ENCODE measurements at regions not wholly inside any gene's neighbourhood (a gene's known extent, or its start where the extent isn't known, plus 50 kb on each side); places are given as distances from the start of the nearest gene placed in this dataset.

DNA sequence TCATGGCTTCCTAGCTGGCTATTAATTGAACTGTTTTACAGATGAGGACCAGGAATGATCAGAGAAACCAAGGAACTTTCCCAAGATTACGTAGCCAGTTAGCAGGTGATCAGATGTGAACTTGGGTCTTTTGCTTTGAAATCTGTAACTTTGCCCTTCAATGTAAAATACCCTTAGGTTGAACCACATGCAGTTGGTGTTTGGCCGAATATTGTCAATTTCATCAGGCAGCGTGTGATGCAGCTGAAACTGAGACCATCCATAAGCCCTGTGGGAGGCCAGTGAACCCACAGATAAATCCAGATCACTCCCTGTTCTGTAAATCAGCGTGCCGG is 150.8 kb downstream of the ETS2 start:
- no peaks in the 10 kb centered on the region for H3K36me3 ChIP-seq
- no peak overlapping the region for H3K27ac ChIP-seq
- H3K4me2 ChIP-seq: no peak overlapping the region

DNA sequence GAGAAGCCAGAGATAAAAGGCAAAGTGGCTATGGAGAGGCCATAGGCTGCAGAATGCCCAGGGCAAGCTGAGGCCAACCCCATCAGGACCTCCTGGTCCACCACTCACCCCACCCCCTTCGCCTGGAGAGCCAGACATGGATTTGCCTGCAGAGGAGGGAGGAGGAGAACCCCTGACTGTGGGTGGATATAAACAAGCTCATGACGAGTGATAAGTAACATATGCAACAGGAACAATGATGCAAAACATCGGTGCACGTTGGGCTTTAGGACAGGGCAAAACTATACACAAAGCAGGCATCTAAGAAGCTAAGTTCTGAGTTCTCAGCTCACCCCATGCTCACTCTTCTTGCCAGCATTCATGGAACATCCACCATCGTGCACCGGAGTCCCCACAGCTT is 150.3 kb downstream of the ETS2 start:
- TF ChIP-seq Cebpa-rat (IDR thresholded peaks at IDR 0.05): no peak
- H4K20me1 ChIP-seq: no peaks in the 10 kb centered on the region
- H3K27me3 ChIP-seq: no peaks in the 10 kb centered on the region
- H3K4me3 ChIP-seq: no peak overlapping the region
- no peak overlapping the region for H3K4me2 ChIP-seq
- 0 out of 2 replicates have a peak, but pooled peaks cover 5% of the 10 kb centered on the region for H3K4me1 ChIP-seq
- H3K9me3 ChIP-seq: peaks cover 11% of the 10 kb centered on the region
- H3K9ac ChIP-seq: no peak overlapping the region
- no peaks in the 10 kb centered on the region for H3K36me3 ChIP-seq
- no peak overlapping the region for H3K27ac ChIP-seq

More for the DNA sequence above, 150.8 kb downstream of the ETS2 start:
- Histone ChIP-seq H3K27me3 (no peaks in the 10 kb centered on the region), H3K9me3 (peaks cover 16% of the 10 kb centered on the region), H3K4me1 (0 out of 2 replicates have a peak, but pooled peaks cover 5% of the 10 kb centered on the region), H3K9ac (no peak overlapping the region), H4K20me1 (no peaks in the 10 kb centered on the region), H3K4me3 (no peak overlapping the region)
- no peak for TF ChIP-seq Cebpa-rat (IDR thresholded peaks at IDR 0.05)

DNA sequence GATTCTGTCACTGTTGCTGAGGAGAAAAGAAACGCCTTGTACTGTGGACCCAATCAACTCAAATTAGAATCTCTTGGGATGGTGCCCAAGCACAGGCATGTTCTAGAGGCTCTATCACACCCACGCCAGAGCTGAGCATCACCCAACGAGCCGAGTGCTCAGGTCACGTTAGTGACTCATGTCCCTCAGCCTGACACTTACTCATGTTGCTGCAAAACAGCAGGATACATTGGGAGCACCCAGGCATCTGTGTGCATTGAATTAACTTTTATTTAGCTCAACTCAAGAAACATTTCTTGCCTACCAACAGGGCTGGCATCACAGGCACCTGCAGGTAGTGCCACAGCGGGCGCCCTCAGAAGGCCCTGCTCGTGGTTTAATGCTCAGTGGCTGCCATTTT is 149.8 kb downstream of the ETS2 start:
- Histone ChIP-seq H3K36me3 (no peaks in the 10 kb centered on the region), H3K9ac (no peak overlapping the region), H3K9me3 (peaks cover 7% of the 10 kb centered on the region), H3K4me2 (no peak overlapping the region), H3K27me3 (no peaks in the 10 kb centered on the region), H3K27ac (no peak overlapping the region), H3K4me3 (no peak overlapping the region), H3K4me1 (0 out of 2 replicates have a peak, but pooled peaks cover 5% of the 10 kb centered on the region), H4K20me1 (no peaks in the 10 kb centered on the region)
- TF ChIP-seq Cebpa-rat (IDR thresholded peaks at IDR 0.05): no peak

DNA sequence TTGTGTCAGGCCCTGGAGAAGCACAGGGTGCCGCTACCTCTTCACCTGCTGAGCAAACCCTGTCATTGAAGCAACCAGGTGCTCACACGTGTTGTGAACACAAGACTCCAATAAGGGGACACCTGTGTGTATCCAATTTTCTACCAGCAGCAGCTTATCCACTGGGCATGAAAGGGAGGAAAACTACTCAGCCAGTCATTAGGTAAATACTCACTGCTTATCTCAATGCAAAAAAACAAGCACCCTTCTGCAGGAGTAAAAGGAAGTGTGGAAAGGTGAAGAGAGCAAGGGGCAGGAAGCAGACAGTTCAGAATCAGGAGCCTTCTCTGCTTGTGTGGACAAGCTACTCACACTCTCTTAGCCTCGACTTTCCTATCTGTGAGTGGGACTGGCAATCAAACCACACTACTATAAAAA is 148.9 kb downstream of the ETS2 start:
- H3K9ac ChIP-seq: no peak overlapping the region
- no peak overlapping the region for H3K4me3 ChIP-seq
- no peaks in the 10 kb centered on the region for H3K36me3 ChIP-seq
- H3K27ac ChIP-seq: no peak overlapping the region
- no peaks in the 10 kb centered on the region for H3K27me3 ChIP-seq
- TF ChIP-seq Cebpa-rat (IDR thresholded peaks at IDR 0.05): no peak
- H3K4me1 ChIP-seq: 0 out of 2 replicates have a peak, but pooled peaks cover 5% of the 10 kb centered on the region
- no peak overlapping the region for H3K4me2 ChIP-seq
- no peaks in the 10 kb centered on the region for H4K20me1 ChIP-seq
- peaks cover 10% of the 10 kb centered on the region for H3K9me3 ChIP-seq

DNA sequence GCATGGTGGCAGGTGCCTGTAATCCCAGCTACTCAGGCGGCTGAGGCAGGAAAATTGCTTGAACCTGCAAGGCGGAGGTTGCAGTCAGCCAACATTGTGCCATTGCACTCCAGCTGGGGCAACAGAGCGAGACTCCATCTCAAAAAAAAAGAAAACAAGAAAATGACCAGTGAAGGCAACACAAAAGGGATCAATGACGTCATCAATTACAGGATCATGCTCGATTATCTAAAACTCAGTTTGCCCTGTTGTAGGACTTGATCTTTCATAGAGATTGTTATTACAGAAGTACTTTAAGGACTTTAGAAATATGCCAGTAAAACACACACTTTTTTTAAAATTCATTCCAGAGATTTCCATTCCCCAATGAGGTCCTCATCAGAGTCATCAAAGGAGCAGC is 147.8 kb downstream of the ETS2 start:
- Histone ChIP-seq H3K4me3 (no peak overlapping the region), H3K36me3 (no peaks in the 10 kb centered on the region), H3K27ac (no peak overlapping the region), H4K20me1 (no peaks in the 10 kb centered on the region), H3K9me3 (peaks cover 8% of the 10 kb centered on the region), H3K9ac (no peak overlapping the region), H3K4me2 (no peak overlapping the region), H3K4me1 (0 out of 2 replicates have a peak, but pooled peaks cover 5% of the 10 kb centered on the region), H3K27me3 (no peaks in the 10 kb centered on the region)
- TF ChIP-seq Cebpa-rat (IDR thresholded peaks at IDR 0.05): no peak

DNA sequence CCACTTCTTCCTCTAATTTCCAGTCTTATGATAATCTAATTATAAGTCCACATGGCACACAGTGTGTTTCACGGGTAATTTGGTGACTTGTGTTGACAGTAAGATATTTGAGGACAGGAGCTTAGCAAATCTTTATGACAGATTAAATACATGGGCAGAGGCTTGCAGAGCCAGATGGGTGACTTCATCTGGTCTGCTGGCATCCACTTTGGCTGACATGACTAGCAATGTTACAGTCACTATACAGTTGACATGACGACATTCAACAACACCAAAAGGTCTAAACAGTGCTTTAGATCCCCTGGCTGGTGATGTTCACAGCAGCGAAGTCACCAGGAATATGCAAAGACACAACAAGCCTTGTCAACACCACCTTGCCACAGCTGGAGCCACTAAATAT is 147.2 kb downstream of the ETS2 start:
- Histone ChIP-seq H3K4me1 (0 out of 2 replicates have a peak, but pooled peaks cover 5% of the 10 kb centered on the region), H3K9ac (no peak overlapping the region), H3K4me3 (no peak overlapping the region), H3K27me3 (no peaks in the 10 kb centered on the region), H4K20me1 (no peaks in the 10 kb centered on the region), H3K27ac (no peak overlapping the region), H3K9me3 (peaks cover 8% of the 10 kb centered on the region), H3K4me2 (no peak overlapping the region), H3K36me3 (no peaks in the 10 kb centered on the region)
- TF ChIP-seq Cebpa-rat (IDR thresholded peaks at IDR 0.05): no peak

DNA sequence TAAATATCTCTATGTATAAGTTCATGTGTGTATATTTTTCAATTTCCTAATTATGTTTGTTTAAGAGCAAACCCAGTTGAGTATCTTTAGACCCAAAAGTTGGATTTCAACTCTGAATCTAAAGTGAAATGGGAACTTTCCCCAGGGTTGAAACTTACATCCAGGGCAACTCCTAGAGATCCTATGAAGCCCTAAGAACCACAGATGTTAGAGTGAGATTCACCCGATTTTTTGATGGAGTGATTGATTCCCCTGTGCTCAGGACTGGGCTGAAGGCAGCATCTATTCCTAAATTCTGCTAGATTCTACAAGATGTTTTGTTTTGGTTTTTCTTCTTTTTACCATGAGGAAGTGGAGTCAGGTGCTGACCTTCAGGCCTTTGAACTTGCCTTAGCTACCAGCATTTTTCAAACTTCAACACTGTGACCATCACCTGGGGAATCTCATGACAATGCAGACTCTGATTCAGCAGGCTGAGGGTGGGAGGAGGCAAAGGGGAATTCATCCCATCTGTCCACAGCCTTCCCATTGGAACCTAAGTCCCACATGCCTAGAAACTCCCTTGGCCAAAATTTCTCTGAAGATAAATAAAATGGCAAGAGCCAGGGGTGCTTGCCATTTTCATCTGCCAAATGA is 145.5 kb downstream of the ETS2 start:
- no peaks in the 10 kb centered on the region for H3K36me3 ChIP-seq
- H3K9ac ChIP-seq: no peak overlapping the region
- no peak overlapping the region for H3K4me3 ChIP-seq
- H3K4me2 ChIP-seq: no peak overlapping the region
- 0 out of 2 replicates have a peak, but pooled peaks cover 5% of the 10 kb centered on the region for H3K4me1 ChIP-seq
- no peak overlapping the region for H3K27ac ChIP-seq
- no peaks in the 10 kb centered on the region for H3K27me3 ChIP-seq
- peaks cover 8% of the 10 kb centered on the region for H3K9me3 ChIP-seq
- TF ChIP-seq Cebpa-rat (IDR thresholded peaks at IDR 0.05): no peak
- H4K20me1 ChIP-seq: no peaks in the 10 kb centered on the region

- no peak for TF ChIP-seq Cebpa-rat (IDR thresholded peaks at IDR 0.05)
- no peak overlapping the region for H3K4me3 ChIP-seq
- H4K20me1 ChIP-seq: no peaks in the 10 kb centered on the region
- H3K27ac ChIP-seq: no peak overlapping the region
- peaks cover 8% of the 10 kb centered on the region for H3K9me3 ChIP-seq
- H3K27me3 ChIP-seq: no peaks in the 10 kb centered on the region
- H3K4me2 ChIP-seq: no peak overlapping the region
- 0 out of 2 replicates have a peak, but pooled peaks cover 5% of the 10 kb centered on the region for H3K4me1 ChIP-seq
- H3K9ac ChIP-seq: no peak overlapping the region
- H3K36me3 ChIP-seq: no peaks in the 10 kb centered on the region
These were observed 144.8 kb downstream of the ETS2 start for GRCh38 chr21:38950435-38951094.

- no peaks in the 10 kb centered on the region for H3K36me3 ChIP-seq
- no peak overlapping the region for H3K4me3 ChIP-seq
- H3K4me1 ChIP-seq: no peaks in the 10 kb centered on the region
- peaks cover 13% of the 10 kb centered on the region for H3K9me3 ChIP-seq
- H3K9ac ChIP-seq: no peak overlapping the region
- H3K4me2 ChIP-seq: no peak overlapping the region
- no peaks in the 10 kb centered on the region for H3K27me3 ChIP-seq
- H4K20me1 ChIP-seq: no peaks in the 10 kb centered on the region
- H3K27ac ChIP-seq: no peak overlapping the region
- no peak for TF ChIP-seq Cebpa-rat (IDR thresholded peaks at IDR 0.05)
These were observed 143.3 kb downstream of the ETS2 start for GRCh38 chr21:38949070-38949380.

DNA sequence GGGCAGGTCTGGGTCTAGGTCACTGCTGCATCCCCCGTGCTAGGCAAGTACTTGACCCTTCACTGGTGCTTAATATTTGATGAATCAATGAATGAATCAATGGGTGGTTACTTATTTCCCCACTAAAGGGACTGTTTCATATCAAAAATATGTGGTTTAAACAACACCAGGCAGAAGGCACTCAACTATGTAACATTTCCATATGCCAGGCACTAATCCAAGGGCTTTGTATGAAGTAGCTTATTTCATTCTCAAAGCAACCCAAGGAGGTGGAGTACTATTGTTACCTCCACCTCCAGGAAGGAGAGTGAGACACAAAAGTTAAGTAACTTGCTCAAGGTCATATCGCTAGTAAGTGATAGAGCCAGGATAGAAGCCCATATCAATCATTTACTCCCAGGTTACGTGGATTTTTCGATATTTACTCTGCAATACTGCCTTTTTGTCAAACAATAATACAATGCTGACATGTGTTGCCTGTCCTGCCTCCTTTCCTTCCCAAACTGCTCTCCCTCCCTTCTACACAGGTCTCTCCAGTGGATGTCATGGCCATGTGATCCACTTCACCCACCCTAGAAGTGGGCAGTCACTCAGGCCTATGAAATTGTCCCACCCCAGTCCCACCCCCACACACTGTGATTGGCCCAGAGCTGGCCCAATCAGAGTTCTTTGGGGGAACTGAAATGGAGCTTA is 142.8 kb downstream of the ETS2 start:
- Histone ChIP-seq H3K27ac (no peak overlapping the region), H3K9me3 (peaks cover 13% of the 10 kb centered on the region), H3K4me1 (no peaks in the 10 kb centered on the region)

More for the DNA sequence above, 142.8 kb downstream of the ETS2 start:
- no peaks in the 10 kb centered on the region for H4K20me1 ChIP-seq
- H3K27me3 ChIP-seq: no peaks in the 10 kb centered on the region
- no peak for TF ChIP-seq Cebpa-rat (IDR thresholded peaks at IDR 0.05)
- H3K36me3 ChIP-seq: no peaks in the 10 kb centered on the region
- H3K4me2 ChIP-seq: no peak overlapping the region
- no peak overlapping the region for H3K4me3 ChIP-seq
- no peak overlapping the region for H3K9ac ChIP-seq

Measured in BLaER1 (cell line).